GM19463 (cell line): ENCODE measurements at regions not wholly inside any gene's neighbourhood (a gene's known extent, or its start where the extent isn't known, plus 50 kb on each side); places are given as distances from the start of the nearest gene placed in this dataset.

Experiments
- ATAC-seq: cut with Tn5 transposase; IDR thresholded peaks from one replicate; pipeline ENCODE4 v1.9.1; 2021; ENCODE audit warnings: mild to moderate bottlenecking, moderate library complexity; ENCODE audit not compliant: unreplicated experiment

- ATAC-seq = no peak
These were observed 148.2 kb upstream of the MLN start for GRCh38 chr6:33952016-33952415.

GRCh38 chr6:33950891-33951889 lies 147.4 kb upstream of the MLN start:
- no peak for ATAC-seq

- ATAC-seq = no peak
These were observed 146.7 kb upstream of the MLN start for GRCh38 chr6:33950472-33950881.

GRCh38 chr6:33949877-33950435 lies 146.2 kb upstream of the MLN start:
- no peak for ATAC-seq

DNA sequence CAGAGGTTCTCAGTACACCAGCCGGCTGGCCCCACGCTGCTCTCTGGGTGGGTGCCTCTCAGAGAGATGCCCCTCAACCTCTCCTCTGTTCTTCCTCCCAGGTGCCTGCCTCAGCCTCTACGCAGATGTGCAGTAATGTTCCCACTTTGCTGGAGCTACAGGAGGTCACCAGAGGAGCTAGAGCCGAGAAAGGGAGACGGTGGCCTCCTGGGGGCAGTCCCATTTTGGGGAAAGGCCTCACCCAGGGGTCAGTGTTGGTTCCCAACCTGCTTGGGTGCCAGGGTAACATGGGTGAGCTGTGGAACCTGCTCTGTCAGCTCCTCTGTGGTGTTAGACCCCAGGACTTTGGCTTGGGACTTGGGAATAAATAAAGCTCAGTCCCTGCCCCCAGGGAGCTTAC lies 145.3 kb upstream of the MLN start:
- ATAC-seq = no peak

DNA sequence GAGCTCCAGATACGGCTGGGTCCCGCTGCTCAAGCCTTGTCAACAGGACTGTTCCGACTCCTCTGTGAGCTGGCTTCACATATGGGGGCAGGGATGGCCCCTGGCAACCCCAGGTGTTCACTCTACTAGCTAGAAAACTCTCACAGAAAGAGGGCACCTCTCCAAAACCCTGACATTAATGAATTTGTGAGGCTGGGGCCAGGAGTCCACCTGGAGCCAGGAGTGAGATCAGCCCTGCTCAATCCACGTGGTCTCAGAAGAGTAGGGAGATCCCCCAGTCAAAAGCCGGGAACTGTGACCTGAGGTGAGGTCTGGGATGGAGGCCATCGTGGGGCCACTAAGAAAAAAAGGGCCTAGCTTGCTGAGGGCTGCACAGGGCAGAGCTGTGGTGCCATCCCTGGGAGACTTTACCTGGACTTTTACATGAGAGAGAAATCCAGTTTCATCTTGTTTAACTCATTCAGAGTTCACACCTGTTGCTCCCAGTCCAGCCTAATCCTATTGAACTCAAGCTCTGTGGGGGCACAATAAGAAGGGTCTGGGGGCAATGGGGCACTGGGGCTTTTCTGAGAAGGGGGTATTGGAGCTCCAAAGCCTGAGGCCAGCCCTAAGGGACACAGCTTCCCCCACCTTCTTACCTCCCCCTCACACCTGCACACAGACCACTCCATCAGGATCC lies 144.3 kb upstream of the MLN start:
- ATAC-seq = no peak

GRCh38 chr6:33947047-33947446 lies 143.2 kb upstream of the MLN start:
- ATAC-seq = no peak

DNA sequence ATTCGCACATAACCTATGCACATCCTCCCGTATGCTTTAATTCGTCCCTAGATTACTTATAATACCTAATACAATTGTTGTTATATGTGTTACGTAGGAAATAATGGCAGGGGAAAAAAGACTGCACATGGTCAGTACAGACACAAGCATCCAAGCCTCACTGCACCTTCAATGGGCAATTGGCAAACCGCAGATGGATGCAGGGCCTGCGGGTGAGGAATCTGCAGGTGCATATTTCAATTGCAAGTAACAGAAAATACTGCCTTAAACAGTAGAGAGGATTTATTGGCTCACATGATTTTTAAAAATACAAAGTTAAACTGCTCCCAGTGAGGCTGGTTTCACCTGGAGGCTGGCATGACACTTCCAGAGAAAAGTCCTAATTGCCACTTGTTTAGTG lies 142.1 kb upstream of the MLN start:
- ATAC-seq = no peak

DNA sequence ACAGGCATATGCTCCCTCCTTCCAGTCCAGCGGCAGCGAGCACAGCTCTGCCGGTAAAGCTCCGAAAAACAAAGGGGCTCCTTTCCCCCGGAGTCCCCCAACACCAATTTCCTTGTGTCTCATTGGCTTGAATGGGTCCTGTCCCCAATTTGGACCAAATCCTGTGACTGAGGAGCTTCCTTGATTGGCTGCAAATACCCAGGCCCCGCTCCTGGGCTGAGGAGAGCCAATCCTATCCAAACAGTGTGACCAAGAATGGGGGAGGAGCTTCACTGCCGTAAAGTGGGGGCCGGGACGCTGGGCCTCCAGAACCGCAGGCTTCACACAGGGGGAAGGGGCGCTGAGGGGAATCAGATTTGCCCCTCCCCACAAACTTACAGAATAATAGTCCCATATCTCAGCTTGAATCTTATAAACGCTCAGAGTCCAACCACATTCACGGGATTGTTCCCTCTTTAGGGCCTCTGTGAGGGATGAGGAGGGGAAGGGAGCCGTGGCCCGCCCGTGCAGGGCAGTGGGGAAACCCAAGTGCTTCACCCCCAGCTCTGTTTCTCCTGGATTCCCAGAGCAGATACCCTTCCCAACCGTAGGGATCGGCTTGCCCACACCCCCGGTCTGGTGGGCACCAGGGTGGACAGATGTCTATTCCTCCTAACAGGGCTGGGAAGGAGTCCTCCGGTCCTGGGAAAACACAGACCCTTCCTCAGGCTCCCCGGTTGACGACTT lies 141.0 kb upstream of the MLN start:
- no peak for ATAC-seq

- no peak for ATAC-seq
These were observed 133.1 kb upstream of the MLN start for GRCh38 chr6:33936886-33937285.

- ATAC-seq = no peak
These were observed 131.8 kb upstream of the MLN start for GRCh38 chr6:33935439-33936080.

DNA sequence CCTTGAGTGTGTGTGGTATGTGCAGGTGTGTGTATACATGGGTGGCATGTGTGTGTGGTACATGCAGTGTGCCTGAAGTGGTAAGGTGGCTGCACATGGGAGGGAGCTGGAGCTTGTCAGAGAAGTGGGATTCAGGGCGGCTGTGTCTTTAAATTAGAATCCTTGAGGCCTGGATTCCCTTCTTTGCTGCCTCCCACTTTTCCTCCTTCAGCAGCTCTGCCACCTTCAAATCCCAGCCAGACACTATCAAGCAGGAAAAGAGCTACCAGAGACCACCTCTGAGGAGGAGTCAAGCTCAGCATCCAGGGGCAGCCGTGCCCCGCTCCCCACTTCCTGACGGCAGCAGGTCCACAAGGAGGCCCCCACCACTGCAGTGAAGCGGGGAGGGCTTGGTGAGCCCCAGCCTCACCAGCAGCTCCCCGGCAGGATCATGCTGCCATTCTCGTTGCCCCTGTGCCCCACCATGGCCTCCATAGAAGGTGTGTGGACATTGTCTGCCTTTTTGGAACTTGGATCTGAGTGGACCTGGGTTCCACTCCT lies 131.0 kb upstream of the MLN start:
- no peak for ATAC-seq

DNA sequence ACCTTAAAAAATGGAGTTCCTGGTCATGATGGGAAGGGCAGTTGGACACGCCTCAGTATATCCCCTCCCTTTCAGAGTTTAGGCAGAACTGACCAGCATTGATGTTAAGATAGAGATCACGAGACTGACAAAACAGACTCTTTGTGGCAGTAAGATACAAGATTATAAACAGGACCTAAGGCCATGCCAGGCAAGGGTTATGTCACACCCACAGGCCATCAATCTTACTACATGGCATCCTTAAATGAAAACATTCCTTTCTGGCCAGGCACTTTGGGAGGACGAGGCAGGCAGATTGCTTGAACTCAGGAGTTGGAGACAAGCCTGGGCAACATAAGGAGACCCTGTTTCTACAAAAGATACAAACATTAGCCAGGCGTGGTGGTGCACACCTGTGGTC lies 129.3 kb upstream of the MLN start:
- no peak for ATAC-seq

- ATAC-seq = no peak
These were observed 128.0 kb upstream of the MLN start for GRCh38 chr6:33931799-33932198.

DNA sequence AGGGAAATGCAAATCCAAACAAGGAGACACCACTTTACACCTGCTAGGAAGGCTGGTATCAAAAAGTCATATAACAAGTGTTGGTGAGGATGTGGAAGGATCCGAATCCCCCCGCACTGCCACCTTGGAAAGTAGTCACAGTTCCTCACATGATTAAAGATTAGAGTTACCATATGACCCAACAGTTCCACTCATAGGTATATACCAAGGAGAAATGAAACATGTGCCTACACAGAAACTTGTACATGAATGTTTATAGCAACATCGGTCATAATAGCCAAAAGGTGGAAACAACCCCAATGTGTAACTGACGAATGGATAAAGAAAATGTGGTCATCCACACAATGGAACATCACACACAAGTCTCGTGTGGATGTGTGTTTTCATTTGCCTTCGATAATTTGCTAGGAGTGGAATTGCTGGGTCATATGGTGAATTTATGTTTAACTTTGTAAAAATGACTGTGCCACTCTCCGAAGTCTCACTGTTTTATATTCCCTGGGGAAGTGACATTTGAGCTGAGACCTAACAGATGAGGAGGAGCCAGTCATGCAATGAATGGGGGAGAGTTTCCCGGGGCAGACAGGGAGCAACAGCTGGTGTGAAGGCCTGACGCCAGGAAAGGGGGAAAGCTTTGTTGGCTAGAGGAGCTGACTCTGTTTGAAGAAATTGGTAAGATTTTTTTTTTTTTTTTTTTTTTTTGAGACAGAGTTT lies 125.9 kb upstream of the MLN start:
- ATAC-seq = no peak

GRCh38 chr6:33927616-33928015 lies 123.8 kb upstream of the MLN start:
- ATAC-seq = no peak

- no peak for ATAC-seq
These were observed 123.3 kb upstream of the MLN start for GRCh38 chr6:33927112-33927511.

GRCh38 chr6:33926451-33926850 lies 122.6 kb upstream of the MLN start:
- no peak for ATAC-seq

- no peak for ATAC-seq
These were observed 122.1 kb upstream of the MLN start for GRCh38 chr6:33925936-33926335.

GRCh38 chr6:33925210-33925609 lies 121.4 kb upstream of the MLN start:
- ATAC-seq = no peak
